ENCODE measurements at regions not wholly inside any gene's neighbourhood (a gene's known extent, or its start where the extent isn't known, plus 50 kb on each side); places are given as distances from the start of the nearest gene placed in this dataset.

GRCh38 chr2:216807857-216808272, 52.0 kb downstream of the TNP1 start:
- TF ChIP-seq POLR2AphosphoS5 (IDR thresholded peaks at IDR 0.05; ENCODE audit: insufficient read depth, low read depth, low read length) (no peak), CTCF (IDR thresholded peaks at IDR 0.05; ENCODE audit: extremely low read depth in 1 of 2, insufficient read depth in 1 of 2, low read depth in 1 of 2, low read length in 2 of 2) (no peak)
